Liver (tissue), 7 donors: ENCODE measurements at regions not wholly inside any gene's neighbourhood (a gene's known extent, or its start where the extent isn't known, plus 50 kb on each side); places are given as distances from the start of the nearest gene placed in this dataset.

Experiments
- DNase-seq: peaks from one replicate; pipeline ENCODE4 v3.0.0-alpha.2; 2017; ENCODE audit warnings: low spot score
- H3K27ac ChIP-seq, 2 donors: one replicate each; pipeline ENCODE4 v1.7.0; 2013; ENCODE audit warnings: inconsistent platforms in 2 of 2, low read length in 2 of 2, control low read depth in 1 of 2, low read depth in 1 of 2, mild to moderate bottlenecking in 1 of 2
- H3K27me3 ChIP-seq, 4 donors: one replicate each; pipeline versions ENCODE4 v1.6.1 to v1.7.0; 2013; ENCODE audit warnings: low read length in 3 of 4, inconsistent platforms in 1 of 4, mild to moderate bottlenecking in 1 of 4, moderate library complexity in 1 of 4; ENCODE audit not compliant: control insufficient read depth in 4 of 4, insufficient read depth in 4 of 4
- H3K36me3 ChIP-seq, 4 donors: one replicate each; pipeline versions ENCODE4 v1.6.1 to v1.7.0; 2013; ENCODE audit warnings: low read length in 3 of 4, mild to moderate bottlenecking in 3 of 4, low read depth in 1 of 4, moderate library complexity in 1 of 4; ENCODE audit not compliant: control insufficient read depth in 4 of 4, insufficient read depth in 3 of 4
- H3K4me1 ChIP-seq, 4 donors: one replicate each; pipeline versions ENCODE4 v1.6.1 to v1.7.0; 2013; ENCODE audit warnings: low read length in 3 of 4, mild to moderate bottlenecking in 3 of 4, moderate library complexity in 1 of 4; ENCODE audit not compliant: control insufficient read depth in 4 of 4, insufficient read depth in 4 of 4
- H3K4me3 ChIP-seq, 3 donors: one replicate each; pipeline versions ENCODE4 v1.6.1 to v1.7.0; 2013; ENCODE audit warnings: low read length in 3 of 3, control low read depth in 1 of 3, low read depth in 1 of 3, mild to moderate bottlenecking in 1 of 3
- H3K9ac ChIP-seq, 2 donors: one replicate each; pipeline ENCODE4 v1.7.0; 2013; ENCODE audit warnings: low read length in 2 of 2, mild to moderate bottlenecking in 2 of 2, moderate library complexity in 2 of 2, control low read depth in 1 of 2, low read depth in 1 of 2
- H3K9me3 ChIP-seq, 4 donors: one replicate each; pipeline versions ENCODE4 v1.6.1 to v1.7.0; 2013; ENCODE audit warnings: low read length in 3 of 4; ENCODE audit not compliant: control insufficient read depth in 4 of 4
- ATF3 ChIP-seq: IDR thresholded peaks from 2 replicates; pipeline ENCODE4 v1.6.1; 2016; ENCODE audit warnings: antibody characterized with exemption
- CTCF ChIP-seq: fragments of 150-350 bp; IDR thresholded peaks from 2 replicates; pipeline ENCODE4 v1.5.1; 2017; ENCODE audit warnings: improper control_type of control experiment, low read depth, low read length; ENCODE audit not compliant: missing input control
- EGR1 ChIP-seq, 2 donors: IDR thresholded peaks; 2 replicates each; pipeline ENCODE4 v1.6.1; 2016 to 2018; ENCODE audit warnings: antibody characterized with exemption in 2 of 2, low read depth in 2 of 2
- FOXA1 ChIP-seq: IDR thresholded peaks from 2 replicates; pipeline ENCODE4 v1.6.1; 2016; ENCODE audit warnings: antibody characterized with exemption
- FOXA2 ChIP-seq: IDR thresholded peaks from 2 replicates; pipeline ENCODE4 v1.6.1; 2016; ENCODE audit warnings: antibody characterized with exemption
- GABPA ChIP-seq, 2 donors: IDR thresholded peaks in 1 of 2; conservative IDR thresholded peaks in 1 of 2; 2 replicates each; pipeline ENCODE4 v1.6.1; 2016; ENCODE audit warnings: antibody characterized with exemption in 2 of 2, mild to moderate bottlenecking in 1 of 2, moderate library complexity in 1 of 2
- HNF4A ChIP-seq, 2 donors: conservative IDR thresholded peaks; 2 replicates each; pipeline ENCODE4 v1.6.1; 2016; ENCODE audit warnings: antibody characterized with exemption in 2 of 2, mild to moderate bottlenecking in 2 of 2
- HNF4G ChIP-seq: IDR thresholded peaks from 2 replicates; pipeline ENCODE4 v1.6.1; 2016; ENCODE audit warnings: antibody characterized with exemption
- JUND ChIP-seq, 2 donors: IDR thresholded peaks; 2 replicates each; pipeline ENCODE4 v1.6.1; 2016; ENCODE audit warnings: antibody characterized with exemption in 2 of 2
- MAX ChIP-seq: IDR thresholded peaks from 2 replicates; pipeline ENCODE4 v1.6.1; 2016; ENCODE audit warnings: antibody characterized with exemption
- NR2F2 ChIP-seq: IDR thresholded peaks from 2 replicates; pipeline ENCODE4 v1.6.1; 2016; ENCODE audit warnings: antibody characterized with exemption
- RAD21 ChIP-seq, 2 donors: IDR thresholded peaks; 2 replicates each; pipeline ENCODE4 v1.6.1; 2016; ENCODE audit warnings: antibody characterized with exemption in 2 of 2, mild to moderate bottlenecking in 2 of 2
- REST ChIP-seq: IDR thresholded peaks from 2 replicates; pipeline ENCODE4 v1.6.1; 2016; ENCODE audit warnings: antibody characterized with exemption, mild to moderate bottlenecking
- RXRA ChIP-seq, 2 donors: IDR thresholded peaks; 2 replicates each; pipeline ENCODE4 v1.6.1; 2017 to 2018; ENCODE audit warnings: antibody characterized with exemption in 2 of 2, mild to moderate bottlenecking in 1 of 2
- SP1 ChIP-seq: IDR thresholded peaks from 2 replicates; pipeline ENCODE4 v1.6.1; 2018; ENCODE audit warnings: antibody characterized with exemption, mild to moderate bottlenecking
- TAF1 ChIP-seq: conservative IDR thresholded peaks from 2 replicates; pipeline ENCODE4 v1.6.1; 2016; ENCODE audit warnings: antibody characterized with exemption, mild to moderate bottlenecking
- YY1 ChIP-seq: IDR thresholded peaks from 2 replicates; pipeline ENCODE4 v1.6.1; 2016; ENCODE audit warnings: antibody characterized with exemption, mild to moderate bottlenecking
- ZBTB33 ChIP-seq: IDR thresholded peaks from 2 replicates; pipeline ENCODE4 v1.6.1; 2016; ENCODE audit warnings: antibody characterized with exemption
- donor health status: healthy.
- donor health status: healthy.
- donor health status: healthy.
- donor health status: healthy.

- Histone ChIP-seq H3K9me3 (no peaks in the 10 kb centered on the region), H3K9ac (no peak overlapping the region)
Measured at GRCh38 chr1:82703951-82704350, 903.2 kb downstream of the ADGRL2 start.

More at GRCh38 chr1:82703951-82704350, 903.2 kb downstream of the ADGRL2 start:
- TF ChIP-seq ZBTB33 (no peak), SP1 (no peak), NR2F2 (no peak), REST (no peak), HNF4A (conservative IDR thresholded peaks at IDR 0.05) (no peak), RXRA (IDR thresholded peaks at IDR 0.05) (no peak), HNF4G (no peak), ATF3 (no peak), FOXA1 (no peak), EGR1 (IDR thresholded peaks at IDR 0.05; ENCODE audit: low read depth in 2 of 2) (no peak), FOXA2 (no peak), CTCF (no peak), MAX (no peak), GABPA (IDR thresholded peaks at IDR 0.05 in 1 of 2, conservative IDR thresholded peaks at IDR 0.05 in 1 of 2) (no peak), TAF1 (no peak), YY1 (no peak), JUND (IDR thresholded peaks at IDR 0.05) (no peak), RAD21 (IDR thresholded peaks at IDR 0.05) (no peak)
- Histone ChIP-seq H3K27ac (no peak overlapping the region), H3K27me3 (no peaks in the 10 kb centered on the region), H3K4me1 (no peaks in the 10 kb centered on the region), H3K36me3 (no peaks in the 10 kb centered on the region), H3K4me3 (no peak overlapping the region)
- DNase-seq, result no peak
